ENCODE measurements at regions not wholly inside any gene's neighbourhood (a gene's known extent, or its start where the extent isn't known, plus 50 kb on each side); places are given as distances from the start of the nearest gene placed in this dataset.

DNA sequence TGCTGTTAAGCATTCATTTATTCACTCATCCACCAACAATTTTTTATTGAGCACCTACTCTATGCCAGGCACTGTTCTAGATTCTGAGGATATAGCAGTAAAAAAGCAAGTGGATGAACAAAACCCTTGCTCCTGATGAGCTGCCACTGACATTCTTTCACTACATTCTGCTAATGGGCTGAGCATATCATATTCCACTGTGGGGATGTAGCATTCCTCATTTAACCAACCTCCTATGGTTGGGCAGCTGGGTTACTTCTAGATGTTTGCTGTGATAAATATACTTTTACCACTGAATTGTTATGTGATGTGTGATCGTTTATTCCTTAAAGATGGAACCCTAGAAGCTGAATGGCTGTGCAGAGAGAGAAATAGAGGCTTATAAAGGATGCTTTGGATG, 176.9 kb downstream of the MN1 start:
- TF ChIP-seq POLR2A (IDR thresholded peaks at IDR 0.05): no peak
- TF ChIP-seq, protein P1, sequence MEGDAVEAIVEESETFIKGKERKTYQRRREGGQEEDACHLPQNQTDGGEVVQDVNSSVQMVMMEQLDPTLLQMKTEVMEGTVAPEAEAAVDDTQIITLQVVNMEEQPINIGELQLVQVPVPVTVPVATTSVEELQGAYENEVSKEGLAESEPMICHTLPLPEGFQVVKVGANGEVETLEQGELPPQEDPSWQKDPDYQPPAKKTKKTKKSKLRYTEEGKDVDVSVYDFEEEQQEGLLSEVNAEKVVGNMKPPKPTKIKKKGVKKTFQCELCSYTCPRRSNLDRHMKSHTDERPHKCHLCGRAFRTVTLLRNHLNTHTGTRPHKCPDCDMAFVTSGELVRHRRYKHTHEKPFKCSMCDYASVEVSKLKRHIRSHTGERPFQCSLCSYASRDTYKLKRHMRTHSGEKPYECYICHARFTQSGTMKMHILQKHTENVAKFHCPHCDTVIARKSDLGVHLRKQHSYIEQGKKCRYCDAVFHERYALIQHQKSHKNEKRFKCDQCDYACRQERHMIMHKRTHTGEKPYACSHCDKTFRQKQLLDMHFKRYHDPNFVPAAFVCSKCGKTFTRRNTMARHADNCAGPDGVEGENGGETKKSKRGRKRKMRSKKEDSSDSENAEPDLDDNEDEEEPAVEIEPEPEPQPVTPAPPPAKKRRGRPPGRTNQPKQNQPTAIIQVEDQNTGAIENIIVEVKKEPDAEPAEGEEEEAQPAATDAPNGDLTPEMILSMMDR (IDR thresholded peaks at IDR 0.05): no peak

All from vagina (tissue), 2 donors.